GM10266 (cell line): ENCODE measurements at regions not wholly inside any gene's neighbourhood (a gene's known extent, or its start where the extent isn't known, plus 50 kb on each side); places are given as distances from the start of the nearest gene placed in this dataset.
"Not testable (repeated sequence)": the region's sequence is repeated elsewhere in the genome, so short reads cannot be mapped to it uniquely, and the experiment has no call there.

Experiments used
- DNase-seq: peaks from one replicate; pipeline ENCODE4 v3.0.0; 2012; ENCODE audit errors: extremely low spot score
- CTCF ChIP-seq: IDR thresholded peaks from 2 replicates; pipeline ENCODE4 v1.5.1; 2012; ENCODE audit warnings: mild to moderate bottlenecking, low read depth; ENCODE audit not compliant: control insufficient read depth, insufficient read depth; ENCODE audit errors: missing control alignments

- no peak for TF ChIP-seq CTCF
- no peak for DNase-seq
These were observed 305.1 kb downstream of the RPS24 start for GRCh38 chr10:78338717-78339116.

GRCh38 chr10:78339251-78339650, 305.6 kb downstream of the RPS24 start:
- no peak for DNase-seq
- TF ChIP-seq CTCF = no peak

- no peak for DNase-seq
- no peak for TF ChIP-seq CTCF
These were observed 308.4 kb downstream of the RPS24 start for GRCh38 chr10:78341953-78342614.

GRCh38 chr10:78342827-78343653, 309.4 kb downstream of the RPS24 start:
- TF ChIP-seq CTCF = no peak
- no peak for DNase-seq

GRCh38 chr10:78344257-78344656, 310.6 kb downstream of the RPS24 start:
- DNase-seq = not testable (repeated sequence)

- not testable (repeated sequence) for DNase-seq
These were observed 311.9 kb downstream of the RPS24 start for GRCh38 chr10:78345515-78345914.

GRCh38 chr10:78346721-78347120, 313.1 kb downstream of the RPS24 start:
- DNase-seq = no peak
- TF ChIP-seq CTCF = no peak

GRCh38 chr10:78348411-78349164, 314.9 kb downstream of the RPS24 start:
- no peak for DNase-seq
- TF ChIP-seq CTCF = no peak
